Pancreas (tissue), 10 donors: ENCODE measurements at regions not wholly inside any gene's neighbourhood (a gene's known extent, or its start where the extent isn't known, plus 50 kb on each side); places are given as distances from the start of the nearest gene placed in this dataset.

Source experiments
- ATAC-seq, 4 donors: fragments of 200-7000 bp; cut with Tn5 transposase; one replicate each; pipeline versions ENCODE4 v1.8.0 to v1.9.1; 2020; ENCODE audit warnings: mild to moderate bottlenecking in 4 of 4, moderate library complexity in 4 of 4
- DNase-seq, 6 donors: peaks; one replicate each; pipeline ENCODE4 v3.0.0-alpha.2; 2020
- FAIRE-seq: peaks from 2 replicates; lab custom pipeline; 2012; peaks lifted over from hg19 to GRCh38; lab: Jason Lieb, UNC
- H3K27ac ChIP-seq, 4 donors: fragments of 200-600 bp; sonication (generic); 1 replicate in 3 of 4; 2 replicates in 1 of 4; pipeline versions ENCODE4 v1.5.0 to v1.8.0; 2020
- H3K27me3 ChIP-seq, 4 donors: fragments of 200-600 bp; one replicate each; pipeline ENCODE4 v1.8.0; 2021
- H3K36me3 ChIP-seq, 3 donors: fragments of 200-600 bp; sonication (generic) in 1 of 3; one replicate each; pipeline versions ENCODE4 v1.5.0 to v1.8.0; 2020 to 2021
- H3K4me1 ChIP-seq, 3 donors: fragments of 200-600 bp; one replicate each; pipeline ENCODE4 v1.8.0; 2021
- H3K4me3 ChIP-seq, 4 donors: fragments of 200-600 bp; sonication (generic) in 2 of 4; one replicate each; pipeline versions ENCODE4 v1.5.0 to v1.8.0; 2020 to 2021
- H3K9me3 ChIP-seq, 4 donors: fragments of 200-600 bp; one replicate each; pipeline ENCODE4 v1.8.0; 2021
- WGBS, 2 donors: extraction: QIAGEN DNeasy Blood & Tissue Kit; methylation state at CpG; one replicate each; pipeline ENCODE4 v1.1.7; 2013; 5-methylcytosine and 5-hydroxymethylcytosine counted together
- intact Hi-C, 3 donors: fragments of 100-400 bp; cut with DNase I; formaldehyde crosslinking; loops; one replicate each; pipeline versions ENCODE4 v1.11.1 to v1.14.2; 2022
- TF ChIP-seq, protein P1 (sequence below), 4 donors: fragments of 200-600 bp; sonication (generic) in 3 of 4; IDR thresholded peaks; one replicate each; pipeline versions ENCODE4 v1.5.0 to v1.8.0; 2021; ENCODE audit warnings: antibody characterized with exemption in 4 of 4
- donor health status: healthy with polysubstance abuse.
- donor health status: DM: no; HTN: no; CAD: no; lungs with moderate emphysema.
- donor health status: DM: no; HTN: no; CAD: no.
- donor health status: control.
- donor health status: control.
- donor health status: Bipolar disorder and iron deficiency.
- donor health status: DM: yes; HTN: yes; CAD: no.
- donor health status: DM: no; HTN: no; CAD: no.
- donor health status: DM: no; HTN: no; CAD: no.
- donor health status: DM: yes; HTN: yes; CAD: no.

DNA sequence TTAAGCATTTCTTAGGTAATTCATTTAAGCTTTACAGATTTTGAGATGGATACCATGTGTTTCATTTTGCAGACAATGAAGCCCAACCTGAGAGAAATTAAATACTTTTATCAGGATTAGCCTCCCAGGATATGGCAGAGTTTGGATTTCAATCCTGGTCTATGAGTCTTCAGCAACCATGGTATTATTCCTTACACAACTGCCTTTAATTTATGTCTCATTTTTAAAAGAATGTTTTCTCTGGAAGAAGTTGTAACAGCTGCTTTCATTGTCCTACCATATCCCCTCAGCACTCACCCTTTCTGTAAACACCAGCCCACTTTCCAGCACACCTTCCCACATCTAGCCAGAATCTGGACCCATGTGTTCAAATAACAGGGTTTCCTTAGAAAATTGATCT is 863.7 kb upstream of the VRK2 start:
- TF ChIP-seq, protein P1, sequence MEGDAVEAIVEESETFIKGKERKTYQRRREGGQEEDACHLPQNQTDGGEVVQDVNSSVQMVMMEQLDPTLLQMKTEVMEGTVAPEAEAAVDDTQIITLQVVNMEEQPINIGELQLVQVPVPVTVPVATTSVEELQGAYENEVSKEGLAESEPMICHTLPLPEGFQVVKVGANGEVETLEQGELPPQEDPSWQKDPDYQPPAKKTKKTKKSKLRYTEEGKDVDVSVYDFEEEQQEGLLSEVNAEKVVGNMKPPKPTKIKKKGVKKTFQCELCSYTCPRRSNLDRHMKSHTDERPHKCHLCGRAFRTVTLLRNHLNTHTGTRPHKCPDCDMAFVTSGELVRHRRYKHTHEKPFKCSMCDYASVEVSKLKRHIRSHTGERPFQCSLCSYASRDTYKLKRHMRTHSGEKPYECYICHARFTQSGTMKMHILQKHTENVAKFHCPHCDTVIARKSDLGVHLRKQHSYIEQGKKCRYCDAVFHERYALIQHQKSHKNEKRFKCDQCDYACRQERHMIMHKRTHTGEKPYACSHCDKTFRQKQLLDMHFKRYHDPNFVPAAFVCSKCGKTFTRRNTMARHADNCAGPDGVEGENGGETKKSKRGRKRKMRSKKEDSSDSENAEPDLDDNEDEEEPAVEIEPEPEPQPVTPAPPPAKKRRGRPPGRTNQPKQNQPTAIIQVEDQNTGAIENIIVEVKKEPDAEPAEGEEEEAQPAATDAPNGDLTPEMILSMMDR (IDR thresholded peaks at IDR 0.05): no peak
- FAIRE-seq (no peak), DNase-seq (no peak), ATAC-seq (no peak)
- H3K27me3 ChIP-seq: no peaks in the 10 kb centered on the region
- H3K27ac ChIP-seq: no peak overlapping the region
- H3K36me3 ChIP-seq: no peaks in the 10 kb centered on the region
- H3K4me3 ChIP-seq: no peak overlapping the region
- no peaks in the 10 kb centered on the region for H3K4me1 ChIP-seq
- intact Hi-C loops: no loop called here
- no peaks in the 10 kb centered on the region for H3K9me3 ChIP-seq

DNA sequence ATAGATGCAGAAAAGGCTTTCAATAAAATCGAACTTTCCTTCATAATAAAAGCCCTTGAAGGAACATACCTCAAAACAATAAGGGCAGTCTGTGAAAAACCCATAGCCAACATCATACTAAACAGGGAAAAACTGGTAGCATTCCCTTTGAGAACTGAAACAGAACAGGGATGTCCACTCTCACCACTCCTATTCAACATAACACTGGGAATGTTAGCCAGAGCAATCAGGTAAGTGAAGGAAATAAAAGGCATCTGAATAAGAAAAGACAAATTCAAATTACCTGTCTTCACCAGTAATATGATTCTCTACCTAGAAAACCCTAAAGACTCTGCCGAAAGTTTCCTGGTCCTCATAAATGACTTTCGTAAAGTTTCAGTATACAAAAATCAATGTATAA is 861.0 kb upstream of the VRK2 start:
- H3K9me3 ChIP-seq: no peaks in the 10 kb centered on the region
- FAIRE-seq: no peak
- H3K36me3 ChIP-seq: no peaks in the 10 kb centered on the region
- TF ChIP-seq, protein P1 (IDR thresholded peaks at IDR 0.05): no peak
- no peaks in the 10 kb centered on the region for H3K27me3 ChIP-seq
- WGBS, 2 donors: 67 to 74% methylated on average over 3 of the region's 3 CpGs
- no peak overlapping the region for H3K4me3 ChIP-seq
- H3K27ac ChIP-seq: no peak overlapping the region
- no peaks in the 10 kb centered on the region for H3K4me1 ChIP-seq
- no peak for ATAC-seq
- DNase-seq: no peak
- intact Hi-C loops: no loop called here

DNA sequence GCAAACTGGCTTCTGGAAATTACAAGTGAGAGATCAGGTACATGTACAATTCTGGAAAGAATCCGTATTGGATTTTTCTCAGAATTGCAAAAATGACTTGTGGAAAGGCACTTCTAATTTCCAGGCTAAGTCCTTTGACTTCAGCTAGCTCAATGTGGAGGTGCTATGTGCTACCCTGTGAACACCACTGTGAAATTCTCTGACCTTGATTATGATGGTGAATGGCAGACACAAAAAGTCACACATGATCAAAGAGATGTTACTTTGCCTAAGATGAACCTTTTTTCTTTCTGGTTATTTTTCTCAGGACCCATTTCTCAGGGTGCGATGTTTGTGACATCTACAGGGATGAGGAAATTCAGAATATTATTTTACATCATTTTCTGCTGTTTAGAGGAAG is 856.6 kb upstream of the VRK2 start:
- FAIRE-seq (no peak), DNase-seq (no peak), ATAC-seq (no peak)
- H3K4me1 ChIP-seq: no peaks in the 10 kb centered on the region
- H3K27me3 ChIP-seq: no peaks in the 10 kb centered on the region
- no peaks in the 10 kb centered on the region for H3K36me3 ChIP-seq
- WGBS, 2 donors: 77 to 81% methylated on average over 2 of the region's 2 CpGs
- TF ChIP-seq, protein P1 (IDR thresholded peaks at IDR 0.05): no peak
- no peak overlapping the region for H3K27ac ChIP-seq
- H3K4me3 ChIP-seq: no peak overlapping the region
- H3K9me3 ChIP-seq: no peaks in the 10 kb centered on the region
- intact Hi-C loops: no loop called here

DNA sequence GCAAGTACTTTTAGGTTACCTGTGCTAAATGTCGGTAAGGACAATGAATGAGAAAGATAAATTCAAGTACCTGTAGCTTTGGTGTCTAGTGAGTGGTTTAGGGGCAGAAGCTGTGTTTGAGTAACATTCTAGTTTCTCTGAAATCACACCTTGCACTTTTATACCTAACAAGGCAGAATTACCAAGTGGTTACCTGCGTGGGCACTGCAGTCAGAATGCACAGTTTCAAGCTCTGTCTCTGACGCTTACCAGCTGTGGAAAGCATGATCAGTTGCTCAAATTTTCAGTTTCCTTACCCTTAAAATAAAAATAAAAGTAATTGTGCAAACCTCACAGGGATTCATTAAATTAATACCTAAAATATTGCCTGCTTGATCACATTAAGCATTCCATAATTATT is 846.9 kb upstream of the VRK2 start:
- no peak for FAIRE-seq
- intact Hi-C loops: no loop called here
- TF ChIP-seq, protein P1 (IDR thresholded peaks at IDR 0.05): no peak
- H3K27ac ChIP-seq: no peak overlapping the region
- WGBS, 2 donors: 75 to 89% methylated on average over 3 of the region's 3 CpGs
- H3K9me3 ChIP-seq: no peaks in the 10 kb centered on the region
- DNase-seq: no peak
- ATAC-seq: no peak
- no peaks in the 10 kb centered on the region for H3K27me3 ChIP-seq
- no peaks in the 10 kb centered on the region for H3K4me1 ChIP-seq
- H3K4me3 ChIP-seq: no peak overlapping the region
- no peaks in the 10 kb centered on the region for H3K36me3 ChIP-seq

DNA sequence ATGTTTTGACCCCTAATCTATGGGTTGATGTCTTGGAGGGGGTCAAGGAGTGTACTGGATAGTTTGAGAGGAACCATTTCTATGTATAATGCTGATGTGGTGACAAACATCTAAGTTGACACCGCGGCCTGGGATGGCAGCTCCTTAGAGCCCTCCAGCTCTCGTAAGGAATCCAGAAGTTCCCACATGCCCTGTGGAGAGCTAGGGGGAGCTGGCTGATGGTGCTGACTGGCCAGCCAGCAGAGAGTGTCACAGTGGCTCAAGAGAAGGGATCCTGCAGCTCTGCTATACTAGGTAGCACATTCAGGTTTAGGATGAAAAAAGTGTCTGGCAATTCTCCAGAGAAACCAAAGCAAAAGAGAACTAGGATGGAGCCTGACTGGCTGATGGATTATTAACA is 842.2 kb upstream of the VRK2 start:
- no peaks in the 10 kb centered on the region for H3K36me3 ChIP-seq
- H3K9me3 ChIP-seq: no peaks in the 10 kb centered on the region

More for the DNA sequence above, 842.2 kb upstream of the VRK2 start:
- no peak overlapping the region for H3K4me3 ChIP-seq
- TF ChIP-seq, protein P1 (IDR thresholded peaks at IDR 0.05): no peak
- 38 to 63% methylated on average over 3 of the region's 3 CpGs for WGBS, 2 donors
- intact Hi-C loops: no loop called here
- FAIRE-seq: no peak
- no peak for ATAC-seq
- H3K4me1 ChIP-seq: no peaks in the 10 kb centered on the region
- H3K27me3 ChIP-seq: no peaks in the 10 kb centered on the region
- H3K27ac ChIP-seq: no peak overlapping the region
- no peak for DNase-seq
